Activated gamma-delta T cell treated with Interleukin-2 at 50 U/mL for 16 hours (primary cell): ENCODE measurements at regions not wholly inside any gene's neighbourhood (a gene's known extent, or its start where the extent isn't known, plus 50 kb on each side); places are given as distances from the start of the nearest gene placed in this dataset.

ENCODE experiments used
- DNase-seq: peaks from one replicate; pipeline ENCODE4 v3.0.0-alpha.2; 2020

GRCh38 chr15:67006083-67007065 is 59.0 kb upstream of the SMAD3 start:
- no peak for DNase-seq

GRCh38 chr15:67009576-67010569 is 55.5 kb upstream of the SMAD3 start:
- no peak for DNase-seq

GRCh38 chr15:67010898-67011616 is 54.3 kb upstream of the SMAD3 start:
- DNase-seq = no peak

DNA sequence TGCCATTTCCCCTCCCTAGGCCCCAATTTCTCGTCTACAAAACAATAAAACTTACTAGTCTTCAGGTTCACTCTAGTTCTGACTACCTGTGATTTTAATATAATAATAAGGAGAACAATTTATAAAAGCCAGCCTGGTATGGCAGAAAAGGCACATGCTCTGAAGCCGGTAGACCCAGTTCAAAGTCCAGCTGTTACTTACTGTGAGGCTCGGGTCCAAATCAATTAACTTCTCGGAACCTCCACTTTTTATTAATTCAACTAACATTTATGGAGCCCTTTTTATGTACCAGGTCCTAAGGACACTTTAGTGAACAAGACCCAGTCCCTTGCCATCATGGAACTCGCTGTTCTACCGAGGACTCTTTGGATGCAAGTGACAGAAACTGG is 53.8 kb upstream of the SMAD3 start:
- no peak for DNase-seq

- no peak for DNase-seq
Observed at GRCh38 chr15:67013696-67014095, 51.7 kb upstream of the SMAD3 start.
